Pulmonary artery endothelial cell (primary cell): ENCODE measurements at regions not wholly inside any gene's neighbourhood (a gene's known extent, or its start where the extent isn't known, plus 50 kb on each side); places are given as distances from the start of the nearest gene placed in this dataset.

ENCODE experiments used
- DNase-seq: peaks from one replicate; pipeline ENCODE4 v3.0.0-alpha.2; 2011; ENCODE audit warnings: low read depth, low spot score

- DNase-seq = no peak
These were observed 83.1 kb upstream of the FNDC3B start for GRCh38 chr3:171956181-171956683.

GRCh38 chr3:171956705-171957104 lies 82.7 kb upstream of the FNDC3B start:
- DNase-seq = no peak

GRCh38 chr3:171959532-171960089 lies 79.8 kb upstream of the FNDC3B start:
- DNase-seq = no peak

- no peak for DNase-seq
These were observed 79.2 kb upstream of the FNDC3B start for GRCh38 chr3:171960159-171960558.

DNA sequence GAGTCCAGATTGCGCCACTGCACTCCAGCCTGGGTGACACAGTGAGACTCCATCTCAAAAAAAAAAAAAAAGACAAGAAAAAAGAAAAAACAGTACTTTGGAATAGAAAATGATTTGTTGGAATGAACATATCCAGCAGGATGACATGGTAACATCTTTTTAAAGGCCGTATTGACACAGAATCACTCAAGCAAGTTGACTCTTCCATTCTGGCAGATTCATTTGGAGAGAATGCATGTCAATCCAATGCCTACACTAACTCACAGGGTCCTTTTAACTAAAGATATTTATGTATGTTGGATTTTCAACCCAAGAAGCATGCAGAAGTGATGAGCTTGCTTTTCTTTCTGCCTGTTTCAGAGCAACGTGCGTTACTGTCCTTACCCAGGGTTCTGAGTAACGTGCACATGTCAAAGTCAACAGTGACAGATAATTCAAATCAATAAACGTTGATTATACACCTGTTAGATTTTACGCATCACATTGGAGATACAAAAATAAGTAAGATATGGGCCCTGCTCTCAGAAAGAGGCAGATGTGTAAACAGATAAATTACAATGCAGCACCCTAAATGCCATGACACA lies 77.1 kb upstream of the FNDC3B start:
- no peak for DNase-seq

- DNase-seq = no peak
These were observed 75.8 kb upstream of the FNDC3B start for GRCh38 chr3:171963546-171963945.

GRCh38 chr3:171965067-171965712 lies 74.2 kb upstream of the FNDC3B start:
- no peak for DNase-seq

- peak; percentile 27 for DNase-seq
These were observed 72.7 kb upstream of the FNDC3B start for GRCh38 chr3:171966533-171967136.

DNA sequence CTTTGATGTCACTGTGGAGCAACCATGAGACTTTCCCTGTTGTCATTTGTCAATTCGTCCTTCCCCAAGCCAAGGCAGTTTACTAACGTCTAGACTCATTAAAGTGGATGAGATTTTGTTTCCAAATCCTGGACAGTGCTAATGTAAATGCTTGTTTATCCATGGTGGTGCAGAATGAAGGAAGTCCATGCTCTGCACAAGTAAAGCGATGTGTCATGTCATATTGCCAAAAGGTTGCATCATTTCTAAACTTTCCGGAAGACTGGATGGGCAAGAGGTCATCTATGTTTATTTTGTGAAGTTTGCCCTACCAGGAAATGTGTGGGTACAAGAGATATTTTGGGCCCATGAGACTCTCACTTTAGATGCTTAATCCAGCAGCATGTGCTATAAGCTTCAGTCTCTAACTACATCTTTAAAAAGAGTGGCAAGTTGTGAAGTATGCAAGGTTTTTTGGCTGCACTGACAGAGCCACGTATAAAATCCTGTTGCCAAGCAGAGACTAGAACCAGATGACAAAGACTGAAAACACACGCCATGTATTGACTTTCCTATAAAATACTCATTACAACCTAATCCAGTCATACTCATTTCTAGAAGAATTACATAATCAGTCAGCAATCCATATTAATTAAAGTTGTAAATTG lies 72.1 kb upstream of the FNDC3B start:
- DNase-seq = peak; percentile 65

GRCh38 chr3:171967932-171968678 lies 71.3 kb upstream of the FNDC3B start:
- peak; percentile 71 for DNase-seq

- DNase-seq = no peak
These were observed 69.0 kb upstream of the FNDC3B start for GRCh38 chr3:171970301-171970788.

GRCh38 chr3:171971919-171972514 lies 67.4 kb upstream of the FNDC3B start:
- DNase-seq = no peak

GRCh38 chr3:171972871-171973348 lies 66.5 kb upstream of the FNDC3B start:
- DNase-seq = no peak

DNA sequence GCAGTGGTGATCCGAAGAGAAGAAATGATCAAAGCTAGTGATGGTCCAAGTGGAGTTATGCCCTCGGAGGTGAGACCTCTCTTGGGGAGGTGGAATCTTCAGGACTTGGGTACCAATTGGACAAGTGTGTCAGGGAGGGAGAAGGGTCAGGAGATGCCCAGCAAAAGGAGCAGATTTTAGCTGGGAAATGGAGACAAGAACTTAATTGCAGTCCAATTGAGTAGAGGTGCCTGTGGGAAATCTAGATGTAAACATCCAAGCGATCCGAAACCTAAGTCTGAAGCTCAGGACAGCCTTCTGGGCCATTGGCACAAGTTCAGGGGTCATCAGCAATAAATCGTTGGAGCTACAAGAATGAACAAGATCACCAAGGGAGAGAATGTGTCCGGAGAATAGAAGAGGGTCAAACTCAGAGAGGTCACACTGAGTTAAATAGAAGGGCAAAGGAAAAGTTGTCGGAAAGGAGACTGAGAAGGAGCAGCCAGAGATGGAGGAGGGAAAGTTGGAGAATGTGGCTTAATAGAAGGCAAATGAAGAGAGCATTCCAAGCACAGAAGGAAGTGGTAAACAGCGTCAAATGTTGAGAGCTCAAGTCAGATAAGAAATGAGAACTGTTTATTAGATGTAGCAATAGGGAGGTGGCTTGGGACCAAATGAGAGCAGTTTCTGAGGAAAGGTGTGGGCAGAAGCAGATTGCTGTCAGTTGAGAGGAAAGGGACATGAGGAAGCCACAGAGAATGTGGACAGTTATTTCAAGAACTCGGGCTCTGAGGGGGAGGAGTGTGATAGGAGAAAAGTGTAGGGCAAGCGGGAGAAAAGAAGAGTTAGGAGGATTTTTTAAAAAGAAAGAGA lies 64.2 kb upstream of the FNDC3B start:
- DNase-seq = no peak

DNA sequence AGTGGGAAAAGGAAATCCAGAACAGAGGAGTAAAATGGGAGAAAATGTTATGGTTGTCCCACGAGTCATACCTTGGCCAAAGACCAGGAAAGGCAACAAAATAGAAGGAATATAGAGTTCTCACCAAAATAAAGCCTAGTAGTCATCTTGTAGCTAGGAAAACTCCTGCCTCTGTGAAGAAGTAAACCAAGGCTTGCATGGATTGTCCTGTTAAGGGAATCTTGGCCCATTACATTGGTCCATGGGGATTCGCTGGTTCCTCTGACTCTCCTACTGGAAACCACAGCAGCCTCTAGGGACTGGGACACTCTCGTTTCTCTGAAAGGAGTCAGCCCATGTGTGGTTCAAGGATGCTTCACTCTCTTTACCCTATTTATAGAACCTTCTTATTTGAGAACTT lies 62.9 kb upstream of the FNDC3B start:
- DNase-seq = no peak

GRCh38 chr3:171977441-171977840 lies 61.9 kb upstream of the FNDC3B start:
- DNase-seq = no peak

- no peak for DNase-seq
These were observed 61.5 kb upstream of the FNDC3B start for GRCh38 chr3:171977860-171978259.

DNA sequence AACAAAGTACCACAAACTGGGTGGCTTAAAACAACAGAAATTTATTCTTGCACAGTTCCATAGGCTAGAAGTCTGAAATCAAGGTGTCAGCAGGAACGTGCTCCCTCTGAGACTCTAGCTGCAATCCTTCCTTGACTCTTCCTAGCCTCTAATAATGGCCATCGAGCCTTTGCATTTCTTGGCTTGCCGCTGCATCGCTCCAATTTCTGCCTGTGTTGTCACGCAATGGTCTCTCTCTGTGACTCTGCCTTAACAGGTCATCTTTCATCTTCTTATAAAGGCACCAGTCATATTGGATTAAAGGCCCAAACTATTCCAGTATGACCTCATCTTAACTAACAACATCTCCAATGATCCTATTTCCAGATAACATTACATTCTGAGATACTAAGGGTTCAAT lies 61.0 kb upstream of the FNDC3B start:
- DNase-seq = no peak

GRCh38 chr3:171979081-171979480 lies 60.3 kb upstream of the FNDC3B start:
- no peak for DNase-seq
